ENCODE measurements at regions not wholly inside any gene's neighbourhood (a gene's known extent, or its start where the extent isn't known, plus 50 kb on each side); places are given as distances from the start of the nearest gene placed in this dataset.
"Not testable (repeated sequence)": the region's sequence is repeated elsewhere in the genome, so short reads cannot be mapped to it uniquely, and the experiment has no call there.

GRCh38 chr12:76664731-76665130 lies 99.2 kb upstream of the ZDHHC17 start:
- no peak for DNase-seq (ENCODE audit: low spot score)

GRCh38 chr12:76666290-76666835 lies 97.6 kb upstream of the ZDHHC17 start:
- DNase-seq (ENCODE audit: low spot score): no peak

GRCh38 chr12:76669981-76670380 lies 93.9 kb upstream of the ZDHHC17 start:
- no peak for DNase-seq (ENCODE audit: low spot score)

GRCh38 chr12:76670776-76671175 lies 93.1 kb upstream of the ZDHHC17 start:
- DNase-seq (ENCODE audit: low spot score): no peak

GRCh38 chr12:76674669-76675315 lies 89.1 kb upstream of the ZDHHC17 start:
- DNase-seq (ENCODE audit: low spot score): no peak

- not testable (repeated sequence) for DNase-seq (ENCODE audit: low spot score)
Observed at GRCh38 chr12:76676261-76676660, 87.7 kb upstream of the ZDHHC17 start.

- no peak for DNase-seq (ENCODE audit: low spot score)
Observed at GRCh38 chr12:76678992-76679391, 84.9 kb upstream of the ZDHHC17 start.

- no peak for DNase-seq (ENCODE audit: low spot score)
Observed at GRCh38 chr12:76679778-76680177, 84.1 kb upstream of the ZDHHC17 start.

- no peak for DNase-seq (ENCODE audit: low spot score)
Observed at GRCh38 chr12:76680940-76681339, 83.0 kb upstream of the ZDHHC17 start.

GRCh38 chr12:76685246-76685678 lies 78.7 kb upstream of the ZDHHC17 start:
- DNase-seq (ENCODE audit: low spot score): no peak

GRCh38 chr12:76687981-76688380 lies 75.9 kb upstream of the ZDHHC17 start:
- no peak for DNase-seq (ENCODE audit: low spot score)

- no peak for DNase-seq (ENCODE audit: low spot score)
Observed at GRCh38 chr12:76688631-76689030, 75.3 kb upstream of the ZDHHC17 start.

GRCh38 chr12:76690921-76691700 lies 72.8 kb upstream of the ZDHHC17 start:
- no peak for DNase-seq (ENCODE audit: low spot score)

GRCh38 chr12:76692846-76693245 lies 71.1 kb upstream of the ZDHHC17 start:
- no peak for DNase-seq (ENCODE audit: low spot score)

- no peak for DNase-seq (ENCODE audit: low spot score)
Observed at GRCh38 chr12:76694369-76694768, 69.5 kb upstream of the ZDHHC17 start.

- DNase-seq (ENCODE audit: low spot score): no peak
Observed at GRCh38 chr12:76696186-76696585, 67.7 kb upstream of the ZDHHC17 start.

- no peak for DNase-seq (ENCODE audit: low spot score)
Observed at GRCh38 chr12:76697849-76698248, 66.1 kb upstream of the ZDHHC17 start.

- DNase-seq (ENCODE audit: low spot score): no peak
Observed at GRCh38 chr12:76698316-76698715, 65.6 kb upstream of the ZDHHC17 start.

- DNase-seq (ENCODE audit: low spot score): no peak
Observed at GRCh38 chr12:76698966-76699365, 64.9 kb upstream of the ZDHHC17 start.

GRCh38 chr12:76701690-76702089 lies 62.2 kb upstream of the ZDHHC17 start:
- DNase-seq (ENCODE audit: low spot score): no peak

GRCh38 chr12:76702946-76703345 lies 61.0 kb upstream of the ZDHHC17 start:
- no peak for DNase-seq (ENCODE audit: low spot score)

GRCh38 chr12:76704693-76705092 lies 59.2 kb upstream of the ZDHHC17 start:
- no peak for DNase-seq (ENCODE audit: low spot score)

GRCh38 chr12:76706101-76706500 lies 57.8 kb upstream of the ZDHHC17 start:
- DNase-seq (ENCODE audit: low spot score): no peak

Measured in activated CD4-positive, alpha-beta T cell treated with anti-CD3 and anti-CD28 coated beads, Interleukin-2, Interleukin-4, amounts not matched to agents 100 ng/mL and 50 ng/mL, durations not matched to agents 16 hours and 8 hours (primary cell).